ENCODE measurements at regions not wholly inside any gene's neighbourhood (a gene's known extent, or its start where the extent isn't known, plus 50 kb on each side); places are given as distances from the start of the nearest gene placed in this dataset.

DNA sequence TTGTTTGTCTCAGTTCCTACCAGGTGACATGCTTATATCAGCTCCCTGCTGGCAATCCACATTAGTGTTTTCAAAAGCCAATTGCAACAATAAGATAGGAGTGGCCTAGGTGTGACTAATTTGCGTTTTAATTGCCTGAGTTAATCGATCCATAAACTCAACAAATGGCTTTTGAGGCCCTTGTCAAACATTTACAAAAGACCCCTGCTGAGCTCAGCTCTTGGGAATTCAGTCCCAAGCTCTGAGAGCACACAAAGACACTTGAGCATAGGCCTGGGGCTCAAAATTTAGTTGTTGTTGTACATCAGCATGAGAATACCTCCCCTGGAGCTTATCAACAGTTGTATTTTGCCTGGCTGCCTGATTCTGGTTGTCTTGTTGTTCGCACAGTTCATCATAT is 1134.4 kb upstream of the TSPY4 start:
- DNase-seq: no peak

DNA sequence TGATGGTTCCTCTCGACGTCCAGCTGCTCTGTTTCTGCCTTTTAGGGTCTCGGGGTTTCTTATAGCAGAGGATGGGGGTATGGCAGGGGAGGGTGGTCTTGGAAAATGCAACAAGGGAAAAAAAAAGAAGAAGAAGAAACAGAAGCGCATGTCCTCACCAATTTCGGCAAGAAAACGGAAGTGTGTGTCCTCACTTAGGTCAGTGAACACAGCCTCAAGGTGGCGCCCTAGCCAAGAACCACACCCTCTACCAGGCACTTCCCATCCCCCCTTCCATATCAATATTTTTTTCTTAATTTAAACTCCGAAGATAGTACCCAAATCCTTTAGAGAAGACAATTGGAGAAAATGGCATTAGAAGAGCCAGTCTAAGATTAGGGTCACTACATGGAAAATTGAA is 1096.1 kb upstream of the TSPY4 start:
- DNase-seq: no peak

DNA sequence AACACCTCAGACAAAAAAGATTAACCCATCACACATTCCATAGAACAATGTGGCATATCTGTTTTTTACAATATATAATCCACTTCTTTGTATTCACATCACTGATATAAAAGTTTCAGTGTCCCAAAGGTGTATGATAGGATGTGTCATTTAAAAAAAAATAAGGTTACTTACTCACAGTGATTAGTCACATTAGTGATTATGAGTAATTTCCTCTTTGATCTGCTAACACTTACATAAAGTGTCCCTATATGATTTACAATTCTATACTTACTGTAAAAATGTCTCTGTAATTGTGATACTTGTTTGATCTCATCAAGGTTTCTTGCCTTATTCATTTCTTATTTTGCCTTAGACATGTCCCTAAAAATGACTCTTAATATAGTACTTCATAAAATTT is 1063.5 kb upstream of the TSPY4 start:
- DNase-seq: no peak

DNA sequence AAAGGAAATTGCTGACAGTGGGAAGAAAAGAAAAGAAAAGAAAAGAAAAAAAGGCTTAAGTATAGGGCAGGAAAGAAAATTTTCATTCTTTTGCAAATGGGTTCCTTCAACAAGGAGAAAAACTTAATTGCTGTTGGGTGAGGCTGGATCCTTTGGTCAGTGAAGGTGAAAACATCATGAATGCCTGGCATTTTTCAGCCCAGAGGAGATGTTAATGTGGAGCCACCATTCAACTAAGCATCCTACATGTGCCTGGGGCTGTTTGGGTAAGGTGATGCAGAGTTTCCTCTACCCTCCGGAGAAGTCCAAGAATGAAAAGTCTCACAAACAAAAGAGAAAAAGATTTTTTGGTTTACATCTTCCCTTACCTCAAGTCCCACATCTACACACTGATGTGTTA is 1032.2 kb upstream of the TSPY4 start:
- no peak for DNase-seq

DNA sequence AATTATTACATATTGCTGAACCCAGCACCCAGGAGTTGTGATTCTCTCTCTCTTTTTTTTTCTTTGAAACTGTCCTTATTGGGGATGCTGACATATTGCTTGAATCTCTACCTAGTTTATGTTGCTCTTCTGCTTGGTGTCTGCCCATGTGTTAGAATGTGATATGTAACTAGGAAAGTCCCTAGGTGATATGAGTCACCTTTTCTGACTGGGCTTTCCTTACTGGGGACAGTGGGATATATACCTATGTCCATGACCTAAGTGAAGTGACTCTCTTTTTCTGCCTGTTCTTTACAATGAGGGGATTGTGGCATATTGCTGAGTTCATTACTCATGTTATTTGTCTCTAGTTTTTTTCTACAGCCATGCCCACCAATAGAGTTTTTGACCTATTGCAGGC is 1013.2 kb upstream of the TSPY4 start:
- no peak for DNase-seq

DNA sequence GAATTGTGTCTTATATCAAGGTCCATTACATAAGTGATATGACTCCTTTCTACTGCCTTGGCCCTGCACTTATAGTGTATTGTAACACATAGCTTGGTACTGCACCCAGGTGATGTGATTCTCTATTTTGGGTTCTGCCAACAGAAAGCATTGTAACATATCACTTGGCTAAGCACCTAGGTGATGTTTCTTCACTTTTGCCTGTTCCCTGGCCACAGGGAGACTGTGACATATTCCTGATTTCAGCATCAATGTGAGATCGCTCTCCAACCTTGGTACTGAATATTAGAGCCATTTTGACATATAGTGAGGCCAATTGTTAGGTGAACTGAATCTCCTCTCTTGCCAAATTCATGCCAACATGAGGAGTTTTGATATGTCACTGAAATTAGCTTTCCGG is 1010.3 kb upstream of the TSPY4 start:
- no peak for DNase-seq

DNA sequence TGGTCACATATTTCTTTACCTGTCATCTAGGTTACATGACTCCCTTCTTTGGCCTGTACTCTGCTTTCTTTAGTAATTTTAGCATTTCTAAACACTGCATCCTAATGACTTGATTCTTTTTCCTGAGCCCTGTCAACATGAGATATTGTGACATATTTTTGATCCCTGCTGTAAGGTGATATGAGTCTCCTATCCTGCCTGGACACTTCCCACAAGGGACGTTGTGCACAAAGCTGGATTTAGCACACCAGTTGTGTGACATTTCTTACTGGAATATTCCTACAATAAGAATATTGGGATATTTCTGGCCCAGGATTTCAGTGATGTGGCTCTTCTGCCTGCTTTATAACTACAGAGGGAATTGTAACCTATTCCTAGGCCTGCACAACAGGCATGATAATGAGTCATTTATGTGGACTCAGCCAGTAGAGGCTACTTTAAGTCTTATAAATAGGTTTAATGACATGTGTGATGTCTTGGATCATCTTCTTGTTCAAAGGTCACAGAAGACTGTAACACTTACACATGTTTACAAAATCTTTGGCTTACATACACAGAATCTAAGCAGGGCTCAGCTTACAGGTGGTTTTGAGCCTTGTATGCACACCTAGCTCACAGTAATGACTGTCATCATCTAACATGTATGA is 1009.4 kb upstream of the TSPY4 start:
- DNase-seq: no peak

DNA sequence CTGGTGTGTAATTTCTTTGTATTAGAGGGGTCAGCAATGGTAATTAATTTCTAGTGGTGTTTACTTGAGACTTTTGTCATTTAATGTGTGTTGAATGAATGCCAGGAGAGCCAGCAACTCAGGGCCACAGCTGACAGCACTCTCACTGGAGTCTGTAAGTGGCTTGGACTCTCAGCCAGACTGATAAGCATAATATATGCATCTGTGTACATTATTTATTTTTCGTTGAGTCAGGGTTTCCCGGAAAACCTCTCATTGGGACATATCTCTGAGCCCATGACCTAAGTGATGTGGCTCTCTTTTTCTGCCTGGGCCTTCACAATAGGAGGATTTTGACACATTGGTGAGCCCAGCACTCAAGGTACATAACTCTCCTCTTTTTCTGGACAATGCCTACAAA is 1007.8 kb upstream of the TSPY4 start:
- no peak for DNase-seq

DNA sequence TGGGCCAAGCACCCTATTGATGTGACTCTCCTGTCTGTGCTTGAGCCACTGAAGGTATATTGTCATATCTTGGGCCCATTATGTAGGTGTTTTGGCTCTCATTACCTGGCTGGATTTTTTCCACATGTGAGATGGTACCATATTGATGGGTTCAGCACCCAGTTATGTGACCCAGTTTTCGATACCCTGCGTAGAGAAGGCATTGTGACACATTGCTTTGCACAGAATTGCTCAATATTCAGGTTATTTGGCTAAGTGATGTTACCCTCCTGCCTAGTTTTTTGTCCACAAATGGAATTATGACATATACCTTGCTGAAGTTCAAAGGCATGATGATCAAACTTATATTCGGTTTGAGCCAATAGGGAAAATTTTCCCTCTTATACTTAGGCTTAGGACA is 1007.3 kb upstream of the TSPY4 start:
- DNase-seq: no peak

DNA sequence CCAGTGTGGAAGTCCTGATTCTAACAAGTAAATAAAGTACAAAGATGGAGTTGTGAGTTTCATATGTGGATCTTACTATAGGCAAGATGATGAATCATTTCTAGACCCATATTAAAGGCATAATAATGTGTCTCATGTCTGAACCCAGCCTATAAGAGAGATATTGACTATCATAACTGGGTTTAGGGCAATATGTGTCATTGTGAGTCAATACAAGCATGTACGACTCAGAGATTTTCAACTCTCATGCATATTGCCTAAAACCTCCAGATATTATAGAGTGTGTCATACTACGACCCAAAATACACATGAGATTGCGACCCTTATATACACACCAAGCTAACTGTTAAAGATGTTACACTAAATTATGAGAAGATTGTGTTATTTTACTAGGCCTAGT is 1003.9 kb upstream of the TSPY4 start:
- DNase-seq: no peak

DNA sequence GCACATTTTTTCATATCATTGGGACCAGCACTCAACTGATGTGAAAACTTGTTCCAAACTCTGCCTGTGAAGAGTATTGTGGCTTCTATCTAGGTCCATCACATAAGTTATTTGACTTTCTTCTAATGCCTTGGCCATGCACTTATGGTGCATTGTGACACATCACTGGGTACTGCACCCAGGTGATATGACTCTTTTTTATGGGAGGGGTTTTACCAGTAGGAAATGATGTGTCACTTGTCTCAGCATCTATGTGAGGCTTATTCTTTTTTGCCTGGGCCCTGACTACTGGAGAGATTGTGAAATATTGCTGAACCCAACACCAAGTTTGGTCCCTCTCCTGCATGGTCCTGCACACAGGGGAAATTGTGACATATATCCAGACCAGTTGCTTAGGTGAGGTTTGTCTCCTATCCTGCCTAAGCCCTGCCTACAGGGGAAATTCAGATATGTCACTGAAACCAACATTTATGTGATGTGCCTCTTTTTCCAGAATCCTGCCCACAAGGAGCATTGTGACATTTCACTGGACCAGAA is 1001.9 kb upstream of the TSPY4 start:
- no peak for DNase-seq

DNA sequence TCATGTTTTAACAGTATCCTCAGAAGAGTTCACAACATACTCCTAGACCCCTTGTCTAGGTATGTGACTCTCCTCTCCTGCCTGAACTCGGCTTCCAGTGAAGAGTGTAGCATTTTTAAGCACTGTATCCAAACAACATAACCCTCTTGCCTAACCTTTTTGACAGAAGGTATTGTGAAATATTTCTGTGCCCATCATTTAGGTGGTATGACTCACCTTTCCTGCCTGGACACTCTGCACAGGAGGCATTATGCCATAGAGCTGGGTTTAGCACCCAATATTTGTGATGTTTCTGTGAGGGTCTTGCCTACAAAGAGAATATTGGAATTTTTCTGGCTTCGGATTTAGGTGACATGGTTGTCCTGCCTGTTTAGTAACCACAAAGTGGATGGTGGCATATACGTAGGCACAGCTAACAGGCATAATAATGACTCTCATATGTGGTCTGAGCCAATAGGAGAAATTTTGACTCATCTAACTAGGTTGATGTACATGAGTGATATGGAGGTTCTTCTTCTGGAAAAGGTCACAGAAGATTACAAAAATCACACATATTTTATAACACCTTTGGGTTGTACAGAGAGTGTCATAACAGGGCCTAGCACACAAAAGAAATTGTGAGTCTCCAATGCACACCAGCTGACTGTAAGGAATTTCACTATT is 1001.0 kb upstream of the TSPY4 start:
- DNase-seq: no peak

DNA sequence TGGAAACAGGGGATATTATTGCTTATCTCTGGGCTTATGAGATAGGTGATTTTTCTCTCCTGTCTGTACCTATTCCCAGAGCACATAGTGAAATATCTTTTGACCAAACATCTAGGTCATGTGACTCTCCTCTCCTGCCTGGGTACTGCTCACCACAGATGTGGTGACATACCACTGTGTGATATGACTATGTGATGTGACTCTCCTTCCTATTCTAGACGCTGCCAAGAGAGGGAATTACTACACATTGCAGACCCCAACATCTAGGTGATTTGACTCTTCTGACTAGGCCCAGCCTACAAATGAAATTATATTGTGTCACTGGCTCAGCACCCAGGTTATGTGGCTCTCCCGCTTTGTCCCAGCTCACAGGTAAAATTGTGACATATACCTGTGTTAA is 996.3 kb upstream of the TSPY4 start:
- DNase-seq: no peak

DNA sequence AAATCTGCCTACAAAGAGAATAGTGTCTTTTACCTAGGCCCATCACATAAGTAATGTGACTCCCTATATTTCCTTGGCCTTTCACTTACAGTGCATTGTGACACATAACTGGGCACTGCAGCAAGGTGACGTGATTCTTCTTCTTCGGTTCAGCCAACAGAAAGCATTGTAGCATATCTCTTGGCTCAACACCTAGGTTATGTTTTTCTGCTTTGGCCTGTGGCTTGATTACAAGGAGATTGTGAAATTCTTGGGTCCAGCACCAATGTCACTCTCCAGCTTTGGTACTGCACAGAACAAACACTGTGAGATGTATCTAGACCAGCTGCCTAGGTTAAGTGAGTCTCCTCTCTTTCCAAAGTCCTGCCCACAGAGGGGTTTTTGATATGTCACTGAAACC is 995.1 kb upstream of the TSPY4 start:
- no peak for DNase-seq

DNA sequence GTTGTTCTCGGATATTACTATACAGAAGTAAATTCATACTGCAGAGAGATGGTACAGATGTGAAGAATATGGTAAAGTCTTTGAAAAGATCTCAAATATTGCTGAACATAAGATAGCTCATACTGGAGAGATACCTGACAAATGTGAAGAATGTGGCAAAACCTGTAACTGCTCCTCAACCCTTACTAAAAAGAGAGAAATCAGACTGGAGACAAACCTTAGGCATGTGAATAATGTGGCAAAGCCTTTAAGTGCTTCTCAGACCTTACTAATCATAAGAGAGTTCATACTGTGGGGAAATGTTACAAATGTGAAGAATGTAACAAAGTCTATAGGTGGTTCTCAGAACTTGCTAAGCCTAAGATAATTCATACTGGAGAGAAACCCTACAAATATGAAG is 986.0 kb upstream of the TSPY4 start:
- no peak for DNase-seq

DNA sequence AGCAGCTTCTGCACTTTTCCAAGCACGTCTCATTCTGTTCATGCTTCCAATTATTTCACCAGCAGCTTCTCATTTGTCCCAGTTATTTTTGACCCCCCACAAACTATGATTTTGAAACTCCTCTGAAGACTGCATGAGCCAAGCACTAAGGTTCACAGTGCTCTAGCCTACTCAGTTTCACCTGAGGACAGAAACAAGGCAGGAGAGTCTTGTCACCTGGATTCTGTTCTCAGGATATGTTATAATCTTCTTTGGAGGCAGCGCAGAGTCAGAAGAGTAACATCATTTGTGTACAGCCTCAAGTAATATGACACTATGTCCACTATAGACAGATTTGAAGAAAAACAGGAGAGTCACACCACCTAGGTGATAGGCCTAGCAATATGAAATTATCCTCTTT is 985.1 kb upstream of the TSPY4 start:
- no peak for DNase-seq

DNA sequence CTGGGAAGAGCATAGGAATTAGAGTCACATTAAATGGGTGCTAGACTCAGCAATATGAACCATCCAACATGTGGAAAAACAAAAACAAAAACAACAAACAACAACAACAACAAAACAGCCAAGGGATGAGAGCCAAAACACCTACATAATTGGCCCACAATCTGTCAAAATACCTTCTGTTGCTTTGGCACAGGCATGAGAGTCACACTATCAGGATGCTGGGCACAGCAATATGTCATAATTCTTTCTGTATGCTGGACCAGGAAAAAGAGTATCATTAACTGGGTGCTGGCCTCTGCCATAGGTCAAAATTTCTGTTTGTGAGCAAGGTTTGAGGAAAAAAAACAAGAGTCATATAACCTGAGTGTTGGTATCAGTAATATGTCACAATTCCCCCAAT is 979.1 kb upstream of the TSPY4 start:
- DNase-seq: no peak

DNA sequence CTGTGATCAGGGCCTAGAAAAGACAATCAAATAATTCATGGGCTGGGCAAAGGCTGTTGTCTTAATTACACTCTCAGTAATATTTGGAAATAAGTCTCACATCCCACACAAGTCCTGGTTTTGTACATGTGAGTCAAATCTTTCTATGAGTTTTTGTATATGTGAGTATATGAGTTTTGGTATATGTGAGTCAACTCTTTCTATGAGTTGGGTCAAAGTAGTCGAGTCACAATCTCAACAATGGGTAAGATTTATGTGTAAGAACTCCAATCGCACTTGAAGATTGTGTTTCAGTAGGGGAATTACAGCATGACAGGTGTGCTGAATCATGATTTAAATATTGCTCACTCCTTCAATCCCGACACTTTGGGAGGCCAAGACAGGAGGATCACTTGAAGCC is 975.5 kb upstream of the TSPY4 start:
- DNase-seq: no peak

DNA sequence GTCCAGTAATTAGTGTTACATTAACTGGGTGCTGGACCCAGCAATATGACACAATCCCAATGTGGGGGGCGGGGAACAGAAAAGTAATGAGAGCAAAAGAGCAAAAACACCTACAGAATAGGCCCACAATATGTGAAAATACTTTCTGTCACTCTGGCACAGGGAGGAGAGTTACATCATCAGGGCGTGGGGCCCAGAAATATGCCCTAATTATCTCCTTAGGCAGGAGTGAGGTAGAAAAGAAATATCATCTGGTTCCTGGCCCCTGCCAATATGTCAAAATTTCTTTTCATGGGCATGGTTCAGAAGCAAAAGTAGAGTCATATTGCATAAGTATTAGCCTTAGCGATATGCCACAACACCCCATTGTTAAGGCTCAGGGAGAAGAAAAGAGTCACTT is 959.8 kb upstream of the TSPY4 start:
- DNase-seq: peak in 3 of 56 donors; percentile 0

DNA sequence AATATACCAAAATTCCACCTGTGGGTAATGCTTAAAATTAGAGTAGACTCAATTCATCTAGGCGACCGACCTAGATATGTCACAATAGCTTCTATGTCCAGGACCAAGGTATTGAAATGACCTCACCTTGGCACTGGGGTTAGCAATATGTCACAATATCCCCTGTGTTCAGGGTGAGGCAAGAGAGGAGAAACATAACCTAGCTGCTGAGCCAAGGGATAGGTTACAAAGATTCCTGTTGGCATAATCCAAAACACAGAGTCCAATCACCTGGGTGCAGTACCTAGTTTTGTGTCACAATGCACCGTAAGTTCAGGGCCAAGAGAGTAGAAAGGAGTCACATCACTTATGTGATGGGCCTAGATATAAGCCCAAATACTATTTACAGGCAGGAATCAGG is 957.5 kb upstream of the TSPY4 start:
- no peak for DNase-seq

DNA sequence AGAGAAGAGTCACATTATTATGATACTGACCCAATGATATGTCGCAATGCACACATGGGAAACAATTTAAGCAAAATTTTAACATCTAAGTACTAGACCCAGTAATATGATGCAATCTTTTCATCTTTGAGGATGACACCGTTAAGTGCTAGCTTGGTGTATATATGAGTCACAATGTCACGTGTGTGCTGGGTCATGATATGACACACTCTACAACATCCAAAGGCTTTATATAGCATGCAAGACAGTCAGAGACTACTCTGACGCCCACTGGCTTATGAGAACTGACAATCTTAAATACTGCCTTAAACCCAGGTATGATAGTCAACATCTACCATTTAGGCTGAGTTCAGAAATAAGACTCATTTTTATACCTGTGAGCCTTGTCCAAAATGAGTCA is 955.8 kb upstream of the TSPY4 start:
- no peak for DNase-seq

DNA sequence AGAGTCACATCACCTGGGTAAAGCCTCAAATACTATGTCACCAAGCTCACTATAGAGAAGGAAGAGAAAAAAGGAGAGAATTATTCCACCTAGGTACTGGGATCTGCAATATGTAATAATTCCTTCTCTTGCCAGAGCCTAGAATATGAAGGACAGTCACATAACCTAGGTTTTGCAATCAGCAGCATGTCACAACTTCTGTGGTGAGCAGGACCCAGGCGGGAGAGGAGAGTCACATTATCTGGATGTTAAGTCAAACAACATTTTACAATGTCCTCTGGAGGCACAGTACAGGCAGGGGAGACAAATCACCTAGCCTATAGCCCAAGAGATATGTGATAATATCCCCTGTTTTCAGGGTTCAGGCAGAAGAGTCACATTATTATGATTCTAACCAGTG is 951.2 kb upstream of the TSPY4 start:
- DNase-seq: no peak

DNA sequence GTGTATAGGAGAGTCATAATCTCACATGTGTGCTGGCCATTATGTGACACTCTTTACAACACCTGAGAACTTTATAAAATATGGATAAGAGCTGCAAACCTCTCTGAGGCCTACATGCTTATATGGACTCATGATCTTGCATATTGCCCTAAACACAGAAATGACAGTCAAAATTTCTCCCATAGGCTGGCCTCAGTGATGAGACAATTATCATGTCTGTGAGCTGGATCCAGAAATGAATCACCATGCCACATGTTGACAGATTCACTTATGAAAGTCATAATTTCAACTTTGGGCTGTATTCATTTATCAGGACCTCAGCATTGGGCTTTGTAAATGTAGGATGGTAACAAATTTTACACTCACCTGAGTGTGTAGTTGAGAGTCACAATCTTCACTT is 948.8 kb upstream of the TSPY4 start:
- no peak for DNase-seq

DNA sequence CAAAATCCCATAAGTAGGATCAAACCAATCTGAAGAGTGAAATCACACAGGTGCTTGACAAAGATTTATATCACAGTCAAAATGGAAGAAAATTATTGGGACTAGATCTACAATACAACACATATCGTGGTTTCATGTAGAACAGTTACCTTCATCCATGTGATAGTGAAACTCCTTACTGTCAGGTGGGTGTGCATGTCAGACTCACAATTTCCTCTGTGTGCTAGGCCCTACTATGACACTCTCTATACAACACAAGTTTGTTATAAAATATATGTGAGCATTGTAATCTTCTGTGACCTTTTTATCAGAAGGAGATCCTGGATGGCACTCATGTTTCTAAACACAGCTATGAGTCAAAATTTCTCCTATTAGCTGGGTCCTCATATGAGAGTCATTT is 947.0 kb upstream of the TSPY4 start:
- DNase-seq: no peak

Measured in nucleus accumbens (tissue), 56 donors.